ENCODE measurements at regions not wholly inside any gene's neighbourhood (a gene's known extent, or its start where the extent isn't known, plus 50 kb on each side); places are given as distances from the start of the nearest gene placed in this dataset.
"Not testable (repeated sequence)": the region's sequence is repeated elsewhere in the genome, so short reads cannot be mapped to it uniquely, and the experiment has no call there.

DNA sequence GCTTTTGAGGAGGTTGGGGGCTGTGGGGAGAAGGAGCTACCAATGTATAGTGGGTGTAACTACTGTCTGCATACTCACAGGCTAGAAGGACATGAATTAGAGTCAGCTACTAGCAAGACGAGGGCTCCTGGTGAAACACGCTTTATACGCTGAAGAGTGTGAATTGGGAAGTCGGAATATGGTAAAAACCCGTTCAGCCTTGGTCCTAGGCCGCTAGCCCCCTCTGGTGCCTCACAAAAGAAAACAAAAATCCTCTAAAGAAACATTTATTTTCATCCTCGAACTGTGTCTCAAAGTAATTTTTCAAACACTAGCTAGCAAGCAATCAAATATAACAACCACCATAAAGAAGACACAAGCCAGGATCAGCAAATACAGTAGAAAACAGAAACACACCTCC, 338.1 kb upstream of the SEMA3C start:
- Histone ChIP-seq H3K4me3 (ENCODE audit: low read length in 2 of 2) (no peak overlapping the region), H3K27ac (ENCODE audit: low read depth, low read length) (no peak overlapping the region), H3K4me1 (ENCODE audit: insufficient read depth, low read length) (no peaks in the 10 kb centered on the region), H3K36me3 (ENCODE audit: insufficient read depth, low read length) (no peaks in the 10 kb centered on the region), H3K27me3 (ENCODE audit: insufficient read depth, low read length) (no peaks in the 10 kb centered on the region), H3K9me3 (ENCODE audit: control insufficient read depth in 1 of 2, low read length in 2 of 2) (no peaks in the 10 kb centered on the region)
- Mint-ChIP-seq H3K4me1 (no peaks in the 10 kb centered on the region), H3K4me3 (no peak overlapping the region), H3K27ac (no peak overlapping the region), H3K9me3 (peaks cover 0 to 33% (median 12%) of the 10 kb centered on the region in 8 donors), H3K36me3 (no peaks in the 10 kb centered on the region), H3K27me3 (no peaks in the 10 kb centered on the region)
- DNase-seq, result no peak
- POLR2A ChIA-PET (ENCODE audit: partially characterized antibody), result no interaction called here
- intact Hi-C loops (cut with micrococcal nuclease), result no loop called here
- CTCF ChIA-PET (ENCODE audit: partially characterized antibody), result no interaction called here

DNA sequence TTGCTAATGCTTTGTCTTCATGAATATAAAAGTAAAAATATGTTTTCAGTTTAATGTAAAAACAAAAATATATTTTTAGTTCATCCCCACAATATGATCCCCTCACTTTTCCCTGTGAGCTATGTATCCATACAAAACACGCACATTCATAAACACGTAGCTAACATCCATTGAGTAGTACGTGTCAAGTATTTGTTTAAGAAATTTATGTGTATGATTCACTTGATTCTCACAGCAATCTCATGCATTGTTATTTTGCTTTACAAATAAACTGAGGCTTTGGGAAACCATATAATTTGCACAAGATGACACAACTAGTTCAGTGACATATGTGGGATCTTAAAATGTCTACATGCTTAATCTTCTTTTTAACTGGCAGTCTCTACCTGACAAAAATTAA, 329.6 kb upstream of the SEMA3C start:
- no peak overlapping the region for H3K4me3 Mint-ChIP-seq
- CTCF ChIA-PET (ENCODE audit: partially characterized antibody), result no interaction called here
- no peak overlapping the region for H3K4me3 ChIP-seq (ENCODE audit: low read length in 2 of 2)
- intact Hi-C loops (cut with micrococcal nuclease), result no loop called here
- H3K4me1 ChIP-seq (ENCODE audit: insufficient read depth, low read length), result no peaks in the 10 kb centered on the region
- no peaks in the 10 kb centered on the region for H3K27me3 ChIP-seq (ENCODE audit: insufficient read depth, low read length)
- H3K27ac Mint-ChIP-seq, result no peak overlapping the region
- no peaks in the 10 kb centered on the region for H3K9me3 ChIP-seq (ENCODE audit: control insufficient read depth in 1 of 2, low read length in 2 of 2)
- DNase-seq, result no peak
- no peaks in the 10 kb centered on the region for H3K36me3 Mint-ChIP-seq
- peaks cover 0 to 25% (median 10%) of the 10 kb centered on the region in 8 donors for H3K9me3 Mint-ChIP-seq
- no peaks in the 10 kb centered on the region for H3K27me3 Mint-ChIP-seq
- no peaks in the 10 kb centered on the region for H3K4me1 Mint-ChIP-seq
- H3K36me3 ChIP-seq (ENCODE audit: insufficient read depth, low read length), result no peaks in the 10 kb centered on the region
- POLR2A ChIA-PET (ENCODE audit: partially characterized antibody), result no interaction called here
- no peak overlapping the region for H3K27ac ChIP-seq (ENCODE audit: low read depth, low read length)

DNA sequence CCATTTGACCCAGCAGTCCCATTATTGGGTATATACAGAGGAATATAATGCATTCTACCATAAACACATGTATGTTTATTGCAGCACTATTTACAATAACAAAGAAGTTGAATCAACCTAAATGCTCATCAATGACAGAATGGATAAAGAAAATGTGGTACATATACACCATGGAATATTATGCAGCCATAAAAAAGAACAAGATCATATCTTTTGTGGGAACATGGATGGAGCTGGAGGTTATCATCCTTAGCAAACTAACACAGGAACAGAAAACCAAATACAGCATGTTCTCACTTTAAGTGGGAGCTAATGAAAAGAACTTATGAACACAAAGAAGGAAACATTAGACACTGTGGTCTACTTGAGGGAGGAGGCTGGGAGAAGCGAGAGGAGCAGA, 328.5 kb upstream of the SEMA3C start:
- H3K27me3 ChIP-seq (ENCODE audit: insufficient read depth, low read length); H3K36me3 ChIP-seq (ENCODE audit: insufficient read depth, low read length); H3K27ac ChIP-seq (ENCODE audit: low read depth, low read length); intact Hi-C loops (cut with micrococcal nuclease); H3K27me3 Mint-ChIP-seq; H3K4me3 Mint-ChIP-seq; H3K9me3 ChIP-seq (ENCODE audit: control insufficient read depth in 1 of 2, low read length in 2 of 2); H3K36me3 Mint-ChIP-seq; POLR2A ChIA-PET (ENCODE audit: partially characterized antibody); H3K4me1 ChIP-seq (ENCODE audit: insufficient read depth, low read length); CTCF ChIA-PET (ENCODE audit: partially characterized antibody); H3K4me1 Mint-ChIP-seq; DNase-seq; H3K27ac Mint-ChIP-seq; H3K4me3 ChIP-seq (ENCODE audit: low read length in 2 of 2): not testable (repeated sequence)
- peaks cover 0 to 26% (median 9%) of the 10 kb centered on the region in 8 donors for H3K9me3 Mint-ChIP-seq

DNA sequence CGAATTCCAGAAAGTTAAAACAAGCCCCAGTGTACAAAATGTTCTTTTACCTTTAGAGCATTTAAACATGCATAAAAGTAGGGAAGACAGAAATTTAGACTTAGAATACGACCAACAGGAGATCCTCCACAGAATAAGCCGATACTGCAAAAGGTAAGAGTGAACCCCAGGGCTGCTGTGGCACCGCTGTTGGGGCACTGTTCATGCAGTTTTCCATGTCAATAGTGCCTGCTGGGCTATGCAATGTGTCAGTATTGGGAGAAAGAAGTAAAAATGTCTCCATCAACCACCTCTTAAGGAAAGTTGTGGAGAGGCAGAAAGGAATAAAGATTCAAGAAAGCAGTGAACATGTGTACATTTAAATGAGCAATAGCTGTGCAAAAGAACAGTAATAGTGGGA, 326.5 kb upstream of the SEMA3C start:
- Mint-ChIP-seq H3K9me3 (peaks cover 3 to 27% (median 12%) of the 10 kb centered on the region in 8 donors), H3K4me3 (no peak overlapping the region), H3K27me3 (no peaks in the 10 kb centered on the region), H3K36me3 (no peaks in the 10 kb centered on the region), H3K27ac (no peak overlapping the region), H3K4me1 (no peaks in the 10 kb centered on the region)
- Histone ChIP-seq H3K4me3 (ENCODE audit: low read length in 2 of 2) (no peak overlapping the region), H3K27me3 (ENCODE audit: insufficient read depth, low read length) (no peaks in the 10 kb centered on the region), H3K9me3 (ENCODE audit: control insufficient read depth in 1 of 2, low read length in 2 of 2) (no peaks in the 10 kb centered on the region), H3K27ac (ENCODE audit: low read depth, low read length) (no peak overlapping the region), H3K36me3 (ENCODE audit: insufficient read depth, low read length) (no peaks in the 10 kb centered on the region), H3K4me1 (ENCODE audit: insufficient read depth, low read length) (no peaks in the 10 kb centered on the region)
- no peak for DNase-seq
- intact Hi-C loops (cut with micrococcal nuclease), result no loop called here
- ChIA-PET CTCF (ENCODE audit: partially characterized antibody) (no interaction called here), POLR2A (ENCODE audit: partially characterized antibody) (no interaction called here)

DNA sequence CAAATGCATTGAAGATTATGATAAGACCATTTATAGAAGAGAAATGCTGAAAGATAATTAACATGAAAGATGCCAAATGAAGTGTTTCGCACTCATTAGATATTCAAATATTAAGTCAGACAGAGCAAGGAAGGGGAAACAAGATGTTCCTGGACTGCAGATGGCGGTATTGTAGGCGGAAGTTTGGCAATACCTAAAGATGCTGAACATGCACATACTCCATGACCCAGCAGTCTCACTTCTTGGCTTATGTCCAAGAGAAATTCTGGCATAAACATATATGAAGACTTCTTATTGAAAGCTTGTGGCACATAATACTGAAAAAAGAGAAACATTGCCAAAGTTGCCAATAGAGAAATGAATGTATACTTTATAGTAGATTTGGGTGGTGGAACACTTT, 325.4 kb upstream of the SEMA3C start:
- Mint-ChIP-seq H3K4me1 (no peaks in the 10 kb centered on the region), H3K27me3 (no peaks in the 10 kb centered on the region), H3K9me3 (peaks cover 3 to 32% (median 12%) of the 10 kb centered on the region in 8 donors), H3K27ac (no peak overlapping the region), H3K36me3 (no peaks in the 10 kb centered on the region), H3K4me3 (no peak overlapping the region)
- intact Hi-C loops (cut with micrococcal nuclease), result no loop called here
- no peak for DNase-seq
- ChIA-PET CTCF (ENCODE audit: partially characterized antibody) (no interaction called here), POLR2A (ENCODE audit: partially characterized antibody) (no interaction called here)
- Histone ChIP-seq H3K36me3 (ENCODE audit: insufficient read depth, low read length) (no peaks in the 10 kb centered on the region), H3K27me3 (ENCODE audit: insufficient read depth, low read length) (no peaks in the 10 kb centered on the region), H3K4me1 (ENCODE audit: insufficient read depth, low read length) (no peaks in the 10 kb centered on the region), H3K27ac (ENCODE audit: low read depth, low read length) (no peak overlapping the region), H3K9me3 (ENCODE audit: control insufficient read depth in 1 of 2, low read length in 2 of 2) (no peaks in the 10 kb centered on the region), H3K4me3 (ENCODE audit: low read length in 2 of 2) (no peak overlapping the region)

DNA sequence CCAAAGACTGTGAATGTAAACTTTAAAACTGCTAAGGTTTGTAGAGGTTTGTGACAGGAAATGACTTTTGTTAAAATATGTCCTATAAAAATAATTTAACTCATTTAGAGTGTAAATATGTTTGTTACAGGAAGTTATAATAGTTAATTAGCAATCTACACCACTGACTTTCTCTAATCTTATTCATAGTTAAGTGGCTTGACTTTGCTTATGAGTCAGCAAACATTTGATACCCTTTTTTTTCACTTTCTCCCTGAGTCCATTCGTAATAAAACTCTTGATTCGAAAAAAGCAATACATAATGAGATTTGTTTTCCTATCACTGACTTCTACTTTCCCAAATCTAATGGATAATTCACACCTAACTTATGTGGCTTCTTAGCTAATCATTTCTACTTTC, 317.7 kb upstream of the SEMA3C start:
- no peaks in the 10 kb centered on the region for H3K4me1 ChIP-seq (ENCODE audit: insufficient read depth, low read length)
- no peaks in the 10 kb centered on the region for H3K9me3 ChIP-seq (ENCODE audit: control insufficient read depth in 1 of 2, low read length in 2 of 2)
- H3K36me3 ChIP-seq (ENCODE audit: insufficient read depth, low read length), result no peaks in the 10 kb centered on the region
- Mint-ChIP-seq H3K9me3 (peaks cover 3 to 21% (median 8%) of the 10 kb centered on the region in 8 donors), H3K4me3 (no peak overlapping the region), H3K36me3 (no peaks in the 10 kb centered on the region), H3K27ac (no peak overlapping the region), H3K27me3 (no peaks in the 10 kb centered on the region), H3K4me1 (no peaks in the 10 kb centered on the region)
- H3K27ac ChIP-seq (ENCODE audit: low read depth, low read length), result no peak overlapping the region
- CTCF ChIA-PET (ENCODE audit: partially characterized antibody), result no interaction called here
- POLR2A ChIA-PET (ENCODE audit: partially characterized antibody), result no interaction called here
- intact Hi-C loops (cut with micrococcal nuclease), result no loop called here
- H3K27me3 ChIP-seq (ENCODE audit: insufficient read depth, low read length), result no peaks in the 10 kb centered on the region
- DNase-seq, result no peak
- H3K4me3 ChIP-seq (ENCODE audit: low read length in 2 of 2), result no peak overlapping the region

DNA sequence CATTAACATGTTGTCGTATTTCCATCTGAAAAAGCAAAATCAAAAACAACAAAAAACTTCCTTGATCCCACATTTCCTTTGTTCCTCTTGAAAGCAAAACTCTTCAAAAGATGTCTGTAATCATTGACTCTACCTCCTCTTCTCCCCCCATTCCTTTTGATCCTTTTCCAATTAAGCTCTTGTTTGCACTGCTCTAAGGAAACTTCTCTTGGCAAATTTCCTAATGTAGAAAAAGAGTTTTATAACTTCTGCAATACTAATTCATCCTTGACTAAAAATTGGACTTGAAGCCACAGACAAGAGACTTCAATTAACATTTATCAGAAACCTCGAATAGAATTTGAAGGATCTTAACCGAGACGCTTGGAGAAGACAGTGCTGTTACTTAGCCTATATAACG, 317.1 kb upstream of the SEMA3C start:
- Histone ChIP-seq H3K4me3 (ENCODE audit: low read length in 2 of 2) (no peak overlapping the region), H3K4me1 (ENCODE audit: insufficient read depth, low read length) (no peaks in the 10 kb centered on the region), H3K9me3 (ENCODE audit: control insufficient read depth in 1 of 2, low read length in 2 of 2) (no peaks in the 10 kb centered on the region), H3K27me3 (ENCODE audit: insufficient read depth, low read length) (no peaks in the 10 kb centered on the region), H3K27ac (ENCODE audit: low read depth, low read length) (no peak overlapping the region), H3K36me3 (ENCODE audit: insufficient read depth, low read length) (no peaks in the 10 kb centered on the region)
- ChIA-PET POLR2A (ENCODE audit: partially characterized antibody) (no interaction called here), CTCF (ENCODE audit: partially characterized antibody) (no interaction called here)
- Mint-ChIP-seq H3K27me3 (no peaks in the 10 kb centered on the region), H3K27ac (no peak overlapping the region), H3K36me3 (no peaks in the 10 kb centered on the region), H3K4me1 (no peaks in the 10 kb centered on the region), H3K4me3 (no peak overlapping the region), H3K9me3 (peaks cover 0 to 19% (median 8%) of the 10 kb centered on the region in 8 donors)
- intact Hi-C loops (cut with micrococcal nuclease), result no loop called here
- no peak for DNase-seq

DNA sequence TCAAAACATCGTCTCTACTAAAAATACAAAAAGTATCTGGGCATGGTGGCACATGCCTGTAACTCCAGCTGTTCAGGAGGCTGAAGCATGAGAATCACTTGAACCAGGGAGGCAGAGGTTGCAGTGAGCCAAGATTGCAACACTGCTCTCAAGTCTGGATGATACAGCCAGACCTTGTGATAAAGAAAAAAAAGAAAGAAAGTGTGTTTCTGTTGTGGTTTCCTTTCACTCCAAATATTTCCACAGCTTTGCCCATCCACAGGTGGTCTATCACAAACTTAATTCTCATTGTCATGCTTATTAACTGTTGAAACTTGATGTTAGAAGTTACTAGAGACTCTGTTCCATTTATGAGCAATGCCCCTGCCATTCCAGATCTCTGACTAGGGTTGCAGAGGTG, 316.0 kb upstream of the SEMA3C start:
- CTCF ChIA-PET (ENCODE audit: partially characterized antibody), result no interaction called here
- H3K4me3 ChIP-seq (ENCODE audit: low read length in 2 of 2), result no peak overlapping the region
- intact Hi-C loops (cut with micrococcal nuclease), result no loop called here

More for the DNA sequence above, 316.0 kb upstream of the SEMA3C start:
- no peak overlapping the region for H3K27ac Mint-ChIP-seq
- no peaks in the 10 kb centered on the region for H3K4me1 Mint-ChIP-seq
- POLR2A ChIA-PET (ENCODE audit: partially characterized antibody), result no interaction called here
- peaks cover under 1 to 16% (median 8%) of the 10 kb centered on the region in 8 donors for H3K9me3 Mint-ChIP-seq
- H3K9me3 ChIP-seq (ENCODE audit: control insufficient read depth in 1 of 2, low read length in 2 of 2), result no peaks in the 10 kb centered on the region
- no peak for DNase-seq
- no peaks in the 10 kb centered on the region for H3K27me3 ChIP-seq (ENCODE audit: insufficient read depth, low read length)
- H3K4me3 Mint-ChIP-seq, result no peak overlapping the region
- no peaks in the 10 kb centered on the region for H3K27me3 Mint-ChIP-seq
- no peaks in the 10 kb centered on the region for H3K4me1 ChIP-seq (ENCODE audit: insufficient read depth, low read length)
- no peak overlapping the region for H3K27ac ChIP-seq (ENCODE audit: low read depth, low read length)
- no peaks in the 10 kb centered on the region for H3K36me3 Mint-ChIP-seq
- H3K36me3 ChIP-seq (ENCODE audit: insufficient read depth, low read length), result no peaks in the 10 kb centered on the region

All from CD4-positive, alpha-beta memory T cell (primary cell).